Esophagus muscularis mucosa (tissue), 4 donors: ENCODE measurements at regions not wholly inside any gene's neighbourhood (a gene's known extent, or its start where the extent isn't known, plus 50 kb on each side); places are given as distances from the start of the nearest gene placed in this dataset.

Experiments
- CTCF ChIP-seq, 3 experiments: fragments of 200-600 bp in 2 of 3; fragments of 450-650 bp in 1 of 3; sonication (generic) in 2 of 3; IDR thresholded peaks; one replicate each; pipeline ENCODE4 v1.5.1; 2017 to 2019; ENCODE audit warnings: antibody characterized with exemption in 3 of 3, mild to moderate bottlenecking in 2 of 3, moderate library complexity in 1 of 3
- EP300 ChIP-seq: sonication (generic); formaldehyde crosslinking; IDR thresholded peaks from one replicate; pipeline ENCODE4 v1.6.1; 2017; ENCODE audit warnings: antibody characterized with exemption
- POLR2AphosphoS5 ChIP-seq, 2 donors: sonication (generic); formaldehyde crosslinking; IDR thresholded peaks; one replicate each; pipeline ENCODE4 v1.6.1; 2017; ENCODE audit warnings: antibody characterized with exemption in 2 of 2

GRCh38 chr5:175385691-175386362 lies 58.2 kb downstream of the DRD1 start:
- no peak for TF ChIP-seq POLR2AphosphoS5 (IDR thresholded peaks at IDR 0.05)
- TF ChIP-seq CTCF (IDR thresholded peaks at IDR 0.05), result no peak
- TF ChIP-seq EP300, result no peak
